GM12878 (cell line): ENCODE measurements at regions not wholly inside any gene's neighbourhood (a gene's known extent, or its start where the extent isn't known, plus 50 kb on each side); places are given as distances from the start of the nearest gene placed in this dataset.

Experiments
- ATAC-seq: fragments of 200-7000 bp; cut with Tn5 transposase; 3 replicates; pipeline ENCODE4 v1.9.1; 2020; ENCODE audit warnings: mild to moderate bottlenecking, moderate library complexity
- BruUV-seq: library from RNA; stranded (reverse); fragments of 400-500 nt; replicated peaks from 2 replicates; lab custom pipeline; 2021; lab: Mats Ljungman, UMichigan
- CTCF ChIA-PET: fragments of 300-600 bp; sonication (Branson Sonifier 250); formaldehyde crosslinking; extraction: SDS; loops from one replicate; lab custom pipeline; 2021; ENCODE audit warnings: inconsistent platforms; lab: Yijun Ruan, JAX
- POLR2A ChIA-PET: fragments of 350-600 bp; formaldehyde crosslinking; extraction: SDS; loops from one replicate; lab custom pipeline; 2021; ENCODE audit warnings: inconsistent platforms; lab: Charles Lee
- RAD21 ChIA-PET: fragments of 300-600 bp; sonication (Branson Sonifier 250); formaldehyde crosslinking; loops from one replicate; lab custom pipeline; 2023; ENCODE audit warnings: antibody characterized with exemption; ENCODE audit not compliant: unreplicated experiment; lab: Charles Lee
- SMC1A ChIA-PET: fragments of 300-600 bp; sonication (Branson Sonifier 250); formaldehyde crosslinking; loops from one replicate; lab custom pipeline; 2023; ENCODE audit not compliant: unreplicated experiment, uncharacterized antibody; lab: Charles Lee
- DNase-seq: peaks from one replicate; pipeline ENCODE4 v3.0.0-alpha.2; 2011; ENCODE audit warnings: low read depth, low spot score
- FAIRE-seq: peaks from 3 replicates; lab custom pipeline; 2011; peaks lifted over from hg19 to GRCh38; lab: Jason Lieb, UNC
- H2AFZ ChIP-seq: 2 replicates; pipeline ENCODE4 v1.6.0; 2011; ENCODE audit warnings: low read depth, low read length, control low read depth; ENCODE audit not compliant: control insufficient read depth
- H3K27ac ChIP-seq: 2 replicates; pipeline ENCODE4 v1.5.1; 2011; ENCODE audit warnings: control low read depth; ENCODE audit not compliant: control insufficient read depth, insufficient read depth
- H3K27me3 ChIP-seq, 2 experiments: replicated peaks in 1 of 2; 2 replicates each; pipeline versions ENCODE4 v1.6.0 to v1.6.1; 2011; ENCODE audit warnings: low read length in 1 of 2; ENCODE audit not compliant: control insufficient read depth in 2 of 2, insufficient read depth in 2 of 2
- H3K36me3 ChIP-seq, 2 experiments: 2 replicates each; pipeline ENCODE4 v1.5.1; 2011; ENCODE audit warnings: low read length in 1 of 2; ENCODE audit not compliant: control insufficient read depth in 2 of 2, insufficient read depth in 2 of 2
- H3K4me1 ChIP-seq: 2 replicates; pipeline ENCODE4 v1.6.1; 2011; ENCODE audit warnings: mild to moderate bottlenecking, low read length, moderate library complexity, mixed read lengths; ENCODE audit not compliant: control insufficient read depth, insufficient read depth
- H3K4me2 ChIP-seq: 2 replicates; pipeline ENCODE4 v1.6.0; 2011; ENCODE audit warnings: control low read depth; ENCODE audit not compliant: control insufficient read depth, insufficient read depth
- H3K4me3 ChIP-seq: fragments of 200-600 bp; sonication (generic); 2 replicates; pipeline ENCODE4 v1.5.1; 2016
- H3K79me2 ChIP-seq: 2 replicates; pipeline ENCODE4 v1.6.0; 2011; ENCODE audit warnings: low read length; ENCODE audit not compliant: control insufficient read depth, insufficient read depth
- H3K9ac ChIP-seq: 2 replicates; pipeline ENCODE4 v1.8.0; 2011; ENCODE audit warnings: low read length, control low read depth, mixed read lengths; ENCODE audit not compliant: control insufficient read depth, insufficient read depth
- H3K9me3 ChIP-seq: replicated peaks from 3 replicates; pipeline ENCODE4 v1.5.1; 2011; ENCODE audit warnings: mild to moderate bottlenecking, low read length; ENCODE audit not compliant: control insufficient read depth, insufficient read depth
- H4K20me1 ChIP-seq: 2 replicates; pipeline ENCODE4 v1.6.0; 2011; ENCODE audit not compliant: control insufficient read depth, insufficient read depth
- CEBPZ ChIP-seq: fragments of 150-350 bp; IDR thresholded peaks from 2 replicates; pipeline ENCODE4 v1.6.1; 2016; ENCODE audit warnings: low read depth, low read length
- HCFC1 ChIP-seq: fragments of 150-350 bp; IDR thresholded peaks from 2 replicates; pipeline ENCODE4 v1.6.1; 2014; ENCODE audit warnings: low read length
- HDAC2 ChIP-seq: fragments of 200-600 bp; sonication (generic); IDR thresholded peaks from 2 replicates; pipeline ENCODE4 v1.6.1; 2017
- MXI1 ChIP-seq: fragments of 150-350 bp; IDR thresholded peaks from 2 replicates; pipeline ENCODE4 v1.6.1; 2011; ENCODE audit warnings: low read depth, mild to moderate bottlenecking, inconsistent platforms, low read length, improper control_type of control experiment
- PBX3 ChIP-seq: IDR thresholded peaks from 2 replicates; pipeline ENCODE4 v1.6.1; 2011; ENCODE audit warnings: mild to moderate bottlenecking, low read depth, low read length, moderate library complexity; ENCODE audit not compliant: insufficient replicate concordance
- POLR2AphosphoS2 ChIP-seq: IDR thresholded peaks from 2 replicates; pipeline ENCODE4 v1.6.1; 2011; ENCODE audit warnings: low read depth, mild to moderate bottlenecking, low read length, improper control_type of control experiment, moderate library complexity
- SMC3 ChIP-seq: IDR thresholded peaks from 2 replicates; pipeline ENCODE4 v1.6.1; 2011; ENCODE audit warnings: low read length, improper control_type of control experiment, borderline replicate concordance
- SUPT20H ChIP-seq: IDR thresholded peaks from 2 replicates; pipeline ENCODE4 v1.6.1; 2011; ENCODE audit warnings: low read depth, mild to moderate bottlenecking, low read length, moderate library complexity, borderline replicate concordance; ENCODE audit not compliant: control insufficient read depth
- TAF1 ChIP-seq: IDR thresholded peaks from 2 replicates; pipeline ENCODE4 v1.6.1; 2011; ENCODE audit warnings: mild to moderate bottlenecking, low read depth, low read length, borderline replicate concordance
- YY1 ChIP-seq: IDR thresholded peaks from 2 replicates; pipeline ENCODE4 v1.6.1; 2011; ENCODE audit warnings: low read depth, mild to moderate bottlenecking, low read length
- ZBTB4 ChIP-seq: fragments of 450-650 bp; formaldehyde crosslinking; IDR thresholded peaks from 2 replicates; pipeline ENCODE4 v1.4.0; 2022; ENCODE audit warnings: mild to moderate bottlenecking, moderate library complexity
- ZNF24 ChIP-seq: fragments of 450-650 bp; IDR thresholded peaks from 2 replicates; pipeline ENCODE4 v1.6.1; 2017; ENCODE audit warnings: antibody characterized with exemption, mild to moderate bottlenecking
- WGBS: methylation state at CpG from one replicate; pipeline ENCODE4 v1.1.6; 2016; ENCODE audit warnings: low lambda C conversion rate; ENCODE audit not compliant: insufficient replicate concordance, insufficient coverage; ENCODE audit errors: missing lambda C conversion rate; 5-methylcytosine and 5-hydroxymethylcytosine counted together
- in situ Hi-C: fragments of 300-500 bp; cut with MboI; formaldehyde crosslinking; loops from 9 replicates; pipeline ENCODE4 v1.14.3; 2018; ENCODE audit warnings: mixed read lengths
- intact Hi-C: fragments of 100-400 bp; cut with micrococcal nuclease; formaldehyde crosslinking; loops from one replicate; pipeline ENCODE4 v1.14.2; 2022; ENCODE audit not compliant: unreplicated experiment

GRCh38 chr1:182240085-182240484, 151.5 kb downstream of the GLUL start (continued):
- TF ChIP-seq ZBTB4 (no peak), TAF1 (no peak), HCFC1 (no peak), PBX3 (no peak), YY1 (no peak), SMC3 (no peak), ZNF24 (no peak)

GRCh38 chr1:182238421-182238820, 153.2 kb downstream of the GLUL start:
- H3K36me3 ChIP-seq: no peaks in the 10 kb centered on the region
- ChIA-PET CTCF (interaction anchor here (0.7 kb wide), 1 partner anchor 9 kb away, joined by 3 read pairs; no protein-coding TSS in a partner anchor), POLR2A (no interaction called here), SMC1A (no interaction called here), RAD21 (no interaction called here)
- H3K27me3 ChIP-seq: peaks cover 0 to 2% of the 10 kb centered on the region in 2 experiments; a peak in 2 of 4 replicates
- DNase-seq (no peak), FAIRE-seq (no peak), ATAC-seq (no peak)
- no peak overlapping the region for H3K9ac ChIP-seq
- H3K79me2 ChIP-seq: no peaks in the 10 kb centered on the region
- H3K4me2 ChIP-seq: no peak overlapping the region
- H4K20me1 ChIP-seq: no peaks in the 10 kb centered on the region
- in situ Hi-C loops (no loop called here), intact Hi-C loops (no loop called here)
- WGBS: 0% methylated on average over 1 of the region's 1 CpG
- H3K4me3 ChIP-seq: no peak overlapping the region
- BruUV-seq: no TSS peak
- no peak overlapping the region for H2AFZ ChIP-seq
- no peaks in the 10 kb centered on the region for H3K4me1 ChIP-seq
- H3K9me3 ChIP-seq: no peaks in the 10 kb centered on the region
- H3K27ac ChIP-seq: no peak overlapping the region
- TF ChIP-seq SUPT20H (no peak), POLR2AphosphoS2 (no peak), CEBPZ (no peak), MXI1 (no peak), HDAC2 (no peak)
